Mesendoderm (in vitro differentiated cells): ENCODE measurements at regions not wholly inside any gene's neighbourhood (a gene's known extent, or its start where the extent isn't known, plus 50 kb on each side); places are given as distances from the start of the nearest gene placed in this dataset.
A peak's percentile ranks its signal among the peaks of the same experiment; 100 is the strongest.

Experiments used
- DNase-seq: peaks from one replicate; pipeline ENCODE4 v3.0.0; 2013
- H2AK5ac ChIP-seq: 2 replicates; pipeline ENCODE4 v1.6.1; 2013; ENCODE audit warnings: low read length, inconsistent platforms
- H2BK120ac ChIP-seq: 2 replicates; pipeline ENCODE4 v1.6.1; 2013; ENCODE audit warnings: low read depth, mild to moderate bottlenecking, low read length, moderate library complexity, mixed read lengths
- H2BK15ac ChIP-seq: replicated peaks from 2 replicates; pipeline ENCODE4 v1.6.1; 2013; ENCODE audit warnings: low read depth, mild to moderate bottlenecking, moderate library complexity
- H2BK5ac ChIP-seq: 2 replicates; pipeline ENCODE4 v1.6.1; 2013; ENCODE audit warnings: low read length, inconsistent platforms
- H3K18ac ChIP-seq: 2 replicates; pipeline ENCODE4 v1.6.1; 2013; ENCODE audit warnings: mild to moderate bottlenecking, low read length, mixed read lengths
- H3K23ac ChIP-seq: one replicate; pipeline ENCODE4 v1.6.1; 2013; ENCODE audit warnings: low read length
- H3K27ac ChIP-seq: 2 replicates; pipeline ENCODE4 v1.5.1; 2013; ENCODE audit warnings: low read depth, mild to moderate bottlenecking, inconsistent platforms, low read length, moderate library complexity
- H3K27me3 ChIP-seq: 2 replicates; pipeline ENCODE4 v1.6.1; 2013; ENCODE audit warnings: low read length, control low read depth, mild to moderate bottlenecking, inconsistent platforms; ENCODE audit not compliant: insufficient read depth, poor library complexity
- H3K36me3 ChIP-seq: 2 replicates; pipeline ENCODE4 v1.6.1; 2013; ENCODE audit warnings: low read length, inconsistent platforms; ENCODE audit not compliant: control insufficient read depth, insufficient read depth
- H3K4ac ChIP-seq: one replicate; pipeline ENCODE4 v1.6.1; 2013; ENCODE audit warnings: low read depth, mild to moderate bottlenecking, low read length, moderate library complexity
- H3K4me1 ChIP-seq: 2 replicates; pipeline ENCODE4 v1.6.1; 2013; ENCODE audit warnings: low read depth, low read length, inconsistent platforms; ENCODE audit not compliant: control insufficient read depth
- H3K4me2 ChIP-seq: 2 replicates; pipeline ENCODE4 v1.6.1; 2013; ENCODE audit warnings: low read length
- H3K4me3 ChIP-seq: 2 replicates; pipeline ENCODE4 v1.5.1; 2013; ENCODE audit warnings: mild to moderate bottlenecking, low read length
- H3K56ac ChIP-seq: one replicate; pipeline ENCODE4 v1.6.1; 2013; ENCODE audit warnings: low read length
- H3K79me1 ChIP-seq: 2 replicates; pipeline ENCODE4 v1.6.1; 2013; ENCODE audit warnings: low read length, inconsistent platforms
- H3K79me2 ChIP-seq: 2 replicates; pipeline ENCODE4 v1.6.1; 2013; ENCODE audit warnings: mild to moderate bottlenecking, low read length; ENCODE audit not compliant: control insufficient read depth, insufficient read depth
- H3K9ac ChIP-seq: 2 replicates; pipeline ENCODE4 v1.6.1; 2013; ENCODE audit warnings: low read length, inconsistent platforms
- H4K5ac ChIP-seq: one replicate; pipeline ENCODE4 v1.6.1; 2013; ENCODE audit warnings: low read length
- H4K8ac ChIP-seq: one replicate; pipeline ENCODE4 v1.6.1; 2013; ENCODE audit warnings: low read depth, mild to moderate bottlenecking, control low read depth, low read length, moderate library complexity
- WGBS: extraction: QIAGEN DNeasy Blood & Tissue Kit; methylation state at CpG from one replicate; pipeline ENCODE4 v1.1.7; 2013; ENCODE audit warnings: low lambda C conversion rate, missing lambda C conversion rate; ENCODE audit not compliant: insufficient coverage; ENCODE audit errors: extremely low coverage; 5-methylcytosine and 5-hydroxymethylcytosine counted together

DNA sequence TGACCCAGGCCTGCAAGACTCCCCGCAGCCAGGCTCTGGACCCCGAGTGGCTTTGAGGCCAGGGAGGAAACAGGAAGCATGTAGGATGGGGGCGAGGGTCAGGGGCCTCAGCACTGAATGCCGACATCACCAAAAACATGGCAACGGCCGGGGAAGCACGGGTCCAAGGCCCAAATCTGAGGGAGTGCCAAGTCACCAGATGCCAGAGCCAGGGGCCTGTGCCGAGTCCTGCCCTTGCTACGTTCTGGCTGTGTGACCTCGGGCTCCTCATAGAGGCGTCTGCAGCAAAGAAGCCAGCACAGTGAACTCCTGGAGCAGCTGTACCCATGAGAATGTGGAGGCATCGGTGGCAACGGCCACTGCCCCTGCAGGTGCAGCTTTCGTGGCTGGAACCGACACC is 420.7 kb downstream of the CTTN start:
- H3K4ac ChIP-seq = no peak overlapping the region
- H3K79me2 ChIP-seq = no peaks in the 10 kb centered on the region
- no peaks in the 10 kb centered on the region for H3K36me3 ChIP-seq
- H3K4me1 ChIP-seq = no peaks in the 10 kb centered on the region
- no peak overlapping the region for H4K8ac ChIP-seq
- H3K4me2 ChIP-seq = no peak overlapping the region
- H3K27me3 ChIP-seq = no peaks in the 10 kb centered on the region
- H3K23ac ChIP-seq = no peak overlapping the region
- no peak overlapping the region for H3K18ac ChIP-seq
- no peak overlapping the region for H3K27ac ChIP-seq
- no CpG with 5 or more reads among the region's 15 CpGs for WGBS
- no peak overlapping the region for H4K5ac ChIP-seq
- no peak overlapping the region for H2BK120ac ChIP-seq
- no peak overlapping the region for H2BK15ac ChIP-seq
- H3K56ac ChIP-seq = no peak overlapping the region
- H3K9ac ChIP-seq = no peak overlapping the region
- no peaks in the 10 kb centered on the region for H3K79me1 ChIP-seq
- no peak overlapping the region for H3K4me3 ChIP-seq
- no peak overlapping the region for H2BK5ac ChIP-seq
- no peak overlapping the region for H2AK5ac ChIP-seq
- no peak for DNase-seq

DNA sequence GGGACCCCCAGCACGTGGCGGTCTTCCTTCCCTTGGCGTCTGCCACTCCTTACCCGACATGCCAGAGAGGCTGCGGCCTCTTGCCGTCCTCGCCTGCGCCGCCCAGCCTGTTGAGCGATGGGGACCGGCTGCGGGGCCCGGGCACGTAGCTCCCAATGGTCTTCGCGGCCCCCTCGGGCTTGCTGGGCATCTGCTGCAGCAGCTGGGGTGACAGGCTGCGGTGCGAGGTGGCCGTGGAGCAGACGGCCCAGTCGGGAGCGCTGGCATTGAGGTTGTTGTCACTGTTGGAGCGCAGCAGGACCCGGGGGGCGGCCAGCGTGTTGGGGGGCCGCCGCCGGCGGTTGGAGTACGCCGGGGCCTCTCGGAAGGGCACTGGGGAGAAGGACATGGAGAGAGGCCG is 422.0 kb downstream of the CTTN start:
- Histone ChIP-seq H3K4me1 (peaks cover 2% of the 10 kb centered on the region), H2AK5ac (no peak overlapping the region), H3K18ac (no peak overlapping the region), H2BK120ac (no peak overlapping the region), H3K36me3 (no peaks in the 10 kb centered on the region), H3K4ac (no peak overlapping the region), H2BK5ac (no peak overlapping the region), H3K27me3 (no peaks in the 10 kb centered on the region), H2BK15ac (no peak overlapping the region), H4K5ac (no peak overlapping the region), H3K79me1 (no peaks in the 10 kb centered on the region), H3K27ac (no peak overlapping the region), H4K8ac (no peak overlapping the region), H3K79me2 (no peaks in the 10 kb centered on the region), H3K56ac (no peak overlapping the region), H3K9ac (no peak overlapping the region), H3K23ac (no peak overlapping the region), H3K4me2 (no peak overlapping the region), H3K4me3 (no peak overlapping the region)
- no CpG with 5 or more reads among the region's 35 CpGs for WGBS
- DNase-seq = no peak

DNA sequence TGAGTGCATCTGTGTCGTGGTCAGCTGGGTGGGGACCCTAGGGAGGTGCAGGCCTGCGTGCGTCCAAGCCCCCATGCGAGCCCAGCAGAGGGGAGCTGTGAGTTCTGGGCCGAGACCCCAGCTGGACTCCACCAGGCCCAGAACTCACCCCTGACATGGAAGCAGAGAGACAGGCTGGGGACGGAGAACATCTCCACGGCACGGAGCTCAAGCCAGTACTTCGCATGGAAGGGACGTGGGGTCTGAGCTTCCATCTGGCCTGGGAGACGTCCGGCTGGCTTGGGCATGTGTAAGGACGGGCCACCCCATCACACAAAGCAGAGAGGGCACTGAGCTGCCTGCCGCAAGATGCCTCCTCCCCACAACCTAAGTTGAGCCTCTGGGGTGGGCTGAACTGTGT is 422.4 kb downstream of the CTTN start:
- H3K27me3 ChIP-seq = no peaks in the 10 kb centered on the region
- WGBS = no CpG with 5 or more reads among the region's 14 CpGs
- H3K4me3 ChIP-seq = no peak overlapping the region

DNA sequence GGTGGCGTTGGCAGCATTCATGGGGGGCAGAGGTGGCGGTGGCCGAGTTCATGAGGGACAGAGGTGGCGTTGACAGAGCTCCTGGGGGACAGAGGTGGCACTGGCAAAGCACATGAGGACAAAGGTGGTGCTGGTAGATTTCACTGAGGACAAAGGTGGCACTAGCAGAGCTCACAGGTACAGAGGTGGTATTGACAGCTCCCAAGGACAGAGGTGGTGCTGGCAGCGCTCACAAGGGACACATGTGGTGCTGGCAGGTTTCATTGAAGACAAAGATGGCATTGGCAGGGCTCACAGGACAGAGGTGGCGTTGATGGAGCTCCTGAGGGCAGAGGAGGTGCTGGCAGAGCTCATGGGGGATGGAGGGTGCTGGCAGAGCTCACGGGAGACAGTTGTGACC is 425.4 kb downstream of the CTTN start:
- H3K4me3 ChIP-seq = no peak overlapping the region
- no peak overlapping the region for H3K56ac ChIP-seq
- H2BK120ac ChIP-seq = no peak overlapping the region
- no peak overlapping the region for H4K5ac ChIP-seq
- WGBS = no CpG with 5 or more reads among the region's 7 CpGs
- H3K9ac ChIP-seq = no peak overlapping the region
- no peaks in the 10 kb centered on the region for H3K79me1 ChIP-seq
- no peaks in the 10 kb centered on the region for H3K27me3 ChIP-seq
- peaks cover 5% of the 10 kb centered on the region for H3K4me1 ChIP-seq
- H3K36me3 ChIP-seq = no peaks in the 10 kb centered on the region
- no peak for DNase-seq
- no peak overlapping the region for H2AK5ac ChIP-seq
- no peak overlapping the region for H4K8ac ChIP-seq
- no peak overlapping the region for H3K27ac ChIP-seq
- H3K79me2 ChIP-seq = no peaks in the 10 kb centered on the region
- H3K4ac ChIP-seq = no peak overlapping the region
- no peak overlapping the region for H3K4me2 ChIP-seq
- H3K23ac ChIP-seq = no peak overlapping the region
- no peak overlapping the region for H2BK15ac ChIP-seq
- no peak overlapping the region for H3K18ac ChIP-seq
- no peak overlapping the region for H2BK5ac ChIP-seq

More for the DNA sequence above, 422.4 kb downstream of the CTTN start:
- Histone ChIP-seq H3K79me1 (no peaks in the 10 kb centered on the region), H3K36me3 (no peaks in the 10 kb centered on the region), H3K27ac (no peak overlapping the region), H3K4me2 (no peak overlapping the region), H3K4me1 (peaks cover 2% of the 10 kb centered on the region), H2BK5ac (no peak overlapping the region), H2BK15ac (no peak overlapping the region), H3K18ac (no peak overlapping the region), H4K8ac (no peak overlapping the region), H4K5ac (no peak overlapping the region), H2AK5ac (no peak overlapping the region), H3K4ac (no peak overlapping the region), H3K9ac (no peak overlapping the region), H2BK120ac (no peak overlapping the region), H3K79me2 (no peaks in the 10 kb centered on the region), H3K23ac (no peak overlapping the region), H3K56ac (no peak overlapping the region)
- DNase-seq = no peak

DNA sequence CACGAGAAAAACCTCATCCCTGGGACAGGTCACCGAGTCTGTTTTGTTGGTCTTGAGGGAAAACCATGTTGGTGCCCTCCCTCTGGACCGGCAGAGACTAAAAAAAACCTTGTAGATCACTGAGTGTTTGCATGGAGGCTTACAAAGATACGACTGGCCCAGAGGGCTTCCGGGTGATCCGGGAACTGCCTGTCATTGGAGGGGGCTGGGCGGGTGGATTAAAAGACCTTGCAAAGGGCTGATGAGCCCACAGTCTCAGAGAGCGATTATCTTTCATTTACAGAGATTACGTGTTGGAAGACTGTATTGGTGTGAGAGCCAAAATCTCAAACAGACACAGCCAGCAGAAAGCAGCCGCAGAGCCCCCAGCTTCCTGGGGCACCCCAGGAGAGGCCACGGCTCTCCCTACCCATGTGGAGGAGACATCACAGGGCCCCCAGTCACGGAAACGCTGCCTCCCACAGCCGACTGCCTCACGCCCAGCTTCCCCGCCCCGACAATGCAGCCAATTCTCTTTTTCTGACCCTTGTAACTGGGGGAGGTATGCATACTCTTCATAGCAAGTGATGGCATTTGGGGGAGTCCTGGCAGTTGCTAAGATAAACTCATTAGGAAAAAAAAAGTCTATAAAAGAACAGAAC is 426.4 kb downstream of the CTTN start:
- Histone ChIP-seq H3K36me3 (no peaks in the 10 kb centered on the region), H3K56ac (no peak overlapping the region), H4K5ac (no peak overlapping the region), H3K4ac (no peak overlapping the region), H3K4me2 (no peak overlapping the region), H2BK15ac (no peak overlapping the region), H3K9ac (no peak overlapping the region), H3K4me1 (peaks cover 5% of the 10 kb centered on the region), H3K4me3 (no peak overlapping the region), H3K18ac (no peak overlapping the region), H3K27me3 (no peaks in the 10 kb centered on the region), H2BK120ac (no peak overlapping the region), H3K79me2 (no peaks in the 10 kb centered on the region), H2AK5ac (no peak overlapping the region), H3K79me1 (no peaks in the 10 kb centered on the region), H3K27ac (no peak overlapping the region), H4K8ac (no peak overlapping the region), H2BK5ac (no peak overlapping the region), H3K23ac (no peak overlapping the region)
- peak; percentile 34 for DNase-seq
- no CpG with 5 or more reads among the region's 17 CpGs for WGBS

DNA sequence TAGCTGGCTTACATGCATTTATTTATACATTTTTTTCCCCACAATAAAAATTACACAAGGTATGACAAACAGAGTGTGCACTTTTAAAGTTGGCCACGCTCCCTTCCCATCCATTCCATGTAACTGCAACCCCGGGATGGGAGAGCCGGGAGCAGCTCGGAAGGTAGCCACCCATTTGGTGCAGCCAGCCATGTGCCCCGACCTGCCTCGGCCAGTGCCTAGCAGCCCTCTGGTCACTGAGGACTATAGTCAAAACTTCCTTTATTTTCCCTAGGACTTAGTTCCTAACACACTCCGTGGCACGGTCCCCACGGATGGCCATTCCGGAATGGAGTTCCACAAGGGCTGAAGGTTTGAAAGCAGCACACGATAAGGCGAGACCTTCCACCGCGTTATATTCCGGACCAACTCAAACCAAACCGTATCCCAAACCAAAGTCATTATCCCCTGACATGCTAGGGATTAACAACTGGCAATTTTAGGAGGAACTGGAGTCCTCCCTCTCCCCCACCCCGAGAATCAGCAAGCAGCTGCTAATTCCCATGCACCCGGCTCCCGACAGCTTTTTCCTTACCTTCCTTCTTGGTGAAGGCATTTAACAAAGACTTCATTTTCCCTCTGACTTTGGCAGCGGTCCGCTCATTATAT is 426.4 kb downstream of the SHANK2 start:
- no peak overlapping the region for H3K56ac ChIP-seq
- H3K4me1 ChIP-seq = peaks cover 5% of the 10 kb centered on the region
- H3K36me3 ChIP-seq = no peaks in the 10 kb centered on the region
- no peak overlapping the region for H3K18ac ChIP-seq
- H3K9ac ChIP-seq = no peak overlapping the region
- H3K4me3 ChIP-seq = no peak overlapping the region
- no peak overlapping the region for H2BK120ac ChIP-seq
- H3K4me2 ChIP-seq = peak overlapping the region; percentile 25
- no CpG with 5 or more reads among the region's 21 CpGs for WGBS
- H3K4ac ChIP-seq = no peak overlapping the region
- no peaks in the 10 kb centered on the region for H3K79me1 ChIP-seq
- no peaks in the 10 kb centered on the region for H3K79me2 ChIP-seq
- no peak overlapping the region for H2AK5ac ChIP-seq
- H4K8ac ChIP-seq = no peak overlapping the region
- H3K23ac ChIP-seq = no peak overlapping the region
- DNase-seq = no peak
- H2BK15ac ChIP-seq = no peak overlapping the region
- H3K27ac ChIP-seq = no peak overlapping the region
- H4K5ac ChIP-seq = no peak overlapping the region
- H3K27me3 ChIP-seq = no peaks in the 10 kb centered on the region
- no peak overlapping the region for H2BK5ac ChIP-seq
